Uterus (tissue), 3 donors: ENCODE measurements at regions not wholly inside any gene's neighbourhood (a gene's known extent, or its start where the extent isn't known, plus 50 kb on each side); places are given as distances from the start of the nearest gene placed in this dataset.
"Not testable (repeated sequence)": the region's sequence is repeated elsewhere in the genome, so short reads cannot be mapped to it uniquely, and the experiment has no call there.

ENCODE experiments used
- DNase-seq, 2 donors: peaks; one replicate each; pipeline ENCODE4 v3.0.0-alpha.2; 2019 to 2020
- H3K27ac ChIP-seq, 2 donors: fragments of 200-600 bp; sonication (generic); 1 replicate in 1 of 2; 2 replicates in 1 of 2; pipeline ENCODE4 v1.5.1; 2016 to 2018
- H3K27me3 ChIP-seq, 2 donors: fragments of 200-600 bp; sonication (generic); one replicate each; pipeline ENCODE4 v1.5.1; 2018 to 2019; ENCODE audit warnings: control low read depth in 1 of 2
- H3K36me3 ChIP-seq, 2 donors: fragments of 200-600 bp; sonication (generic); one replicate each; pipeline ENCODE4 v1.5.1; 2019; ENCODE audit warnings: control low read depth in 1 of 2
- H3K4me1 ChIP-seq, 2 donors: fragments of 200-600 bp; sonication (generic); one replicate each; pipeline ENCODE4 v1.5.1; 2018 to 2019; ENCODE audit warnings: control low read depth in 1 of 2
- H3K4me3 ChIP-seq, 2 donors: fragments of 200-600 bp; sonication (generic); 1 replicate in 1 of 2; 2 replicates in 1 of 2; pipeline ENCODE4 v1.5.1; 2018 to 2019; ENCODE audit warnings: mild to moderate bottlenecking in 1 of 2
- H3K9me3 ChIP-seq, 2 donors: fragments of 200-600 bp; sonication (generic); one replicate each; pipeline ENCODE4 v1.5.1; 2019; ENCODE audit warnings: control low read depth in 1 of 2
- CTCF ChIP-seq, 4 experiments: fragments of 200-600 bp in 2 of 4; fragments of 450-650 bp in 2 of 4; sonication (generic) in 2 of 4; IDR thresholded peaks; one replicate each; pipeline ENCODE4 v1.5.1; 2016 to 2019; ENCODE audit warnings: antibody characterized with exemption in 4 of 4, mild to moderate bottlenecking in 2 of 4, moderate library complexity in 1 of 4
- POLR2A ChIP-seq, 2 donors: fragments of 450-650 bp; IDR thresholded peaks; one replicate each; pipeline ENCODE4 v1.6.1; 2016; ENCODE audit warnings: antibody characterized with exemption in 2 of 2, mild to moderate bottlenecking in 1 of 2, moderate library complexity in 1 of 2
- intact Hi-C: fragments of 100-400 bp; cut with DNase I; formaldehyde crosslinking; loops from one replicate; pipeline ENCODE4 v1.15.1; 2023; ENCODE audit warnings: low total_unique reads
- donor health status: DM: yes; HTN: yes; CAD: no.

GRCh38 chr22:44567846-44568493 is 69.9 kb upstream of the RTL6 start:
- intact Hi-C loops: no loop called here
- DNase-seq: no peak
- Histone ChIP-seq H3K4me1 (no peaks in the 10 kb centered on the region), H3K36me3 (no peaks in the 10 kb centered on the region), H3K9me3 (peaks cover 0 to 6% of the 10 kb centered on the region in 2 donors), H3K4me3 (no peak overlapping the region), H3K27me3 (no peaks in the 10 kb centered on the region), H3K27ac (no peak overlapping the region)
- TF ChIP-seq POLR2A (IDR thresholded peaks at IDR 0.05): no peak
- peak in 3 of 4 experiments; percentile 25 to 45 (median 30) for TF ChIP-seq CTCF (IDR thresholded peaks at IDR 0.05)

- H3K27ac ChIP-seq, H3K27me3 ChIP-seq, H3K4me1 ChIP-seq, DNase-seq, H3K36me3 ChIP-seq, H3K4me3 ChIP-seq, H3K9me3 ChIP-seq, intact Hi-C loops: not testable (repeated sequence)
These were observed 69.4 kb upstream of the RTL6 start for GRCh38 chr22:44567378-44567841.

GRCh38 chr22:44566911-44567310 is 68.9 kb upstream of the RTL6 start:
- Histone ChIP-seq H3K4me1 (no peaks in the 10 kb centered on the region), H3K27me3 (no peaks in the 10 kb centered on the region), H3K9me3 (peaks cover 0 to 6% of the 10 kb centered on the region in 2 donors), H3K27ac (no peak overlapping the region), H3K36me3 (no peaks in the 10 kb centered on the region), H3K4me3 (no peak overlapping the region)
- no peak for DNase-seq
- no peak for TF ChIP-seq CTCF (IDR thresholded peaks at IDR 0.05)
- TF ChIP-seq POLR2A (IDR thresholded peaks at IDR 0.05): no peak
- intact Hi-C loops: no loop called here

- DNase-seq: not testable (repeated sequence)
These were observed 64.6 kb upstream of the RTL6 start for GRCh38 chr22:44562651-44563050.

DNA sequence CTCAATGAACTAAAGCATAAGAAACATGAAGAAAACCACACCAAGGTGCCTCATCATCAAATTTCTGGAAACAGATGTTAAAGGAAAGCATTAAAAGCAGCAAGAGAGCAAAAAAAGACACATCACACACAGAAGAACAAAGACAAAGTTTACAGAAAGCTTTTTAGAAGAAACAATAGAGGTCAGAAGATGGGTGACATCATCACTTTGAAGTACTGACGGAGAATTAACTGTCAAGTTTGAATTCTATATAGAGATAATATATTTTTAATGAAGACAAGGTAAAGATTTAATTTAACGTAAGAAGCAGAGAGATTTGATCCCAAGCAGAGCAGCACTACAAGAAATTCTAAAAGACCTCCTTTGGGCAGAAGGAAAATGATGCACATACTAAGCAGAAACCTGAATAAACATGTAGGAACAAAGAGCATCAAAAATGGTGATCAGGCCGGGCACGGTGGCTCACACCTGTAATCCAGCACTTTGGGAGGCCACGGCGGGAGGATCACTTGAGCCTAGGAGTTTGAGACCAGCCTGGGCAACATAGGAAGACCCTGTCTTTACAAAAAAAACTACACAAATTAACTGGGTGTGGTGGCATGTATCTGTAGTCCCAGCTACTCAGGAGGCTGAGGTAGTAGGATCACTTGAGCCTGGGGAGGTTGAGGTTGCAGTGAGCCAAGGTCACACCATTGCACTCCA is 63.3 kb upstream of the RTL6 start:
- no peak for DNase-seq
- TF ChIP-seq POLR2A (IDR thresholded peaks at IDR 0.05) (no peak), CTCF (IDR thresholded peaks at IDR 0.05) (no peak)
- H3K27me3 ChIP-seq: no peaks in the 10 kb centered on the region
- H3K4me3 ChIP-seq: no peak overlapping the region
- intact Hi-C loops: no loop called here
- no peaks in the 10 kb centered on the region for H3K36me3 ChIP-seq
- H3K4me1 ChIP-seq: no peaks in the 10 kb centered on the region
- H3K27ac ChIP-seq: no peak overlapping the region
- peaks cover 0 to 6% of the 10 kb centered on the region in 2 donors for H3K9me3 ChIP-seq

More at GRCh38 chr22:44562651-44563050, 64.6 kb upstream of the RTL6 start:
- H3K36me3 ChIP-seq, H3K4me1 ChIP-seq, H3K9me3 ChIP-seq, H3K27me3 ChIP-seq, H3K4me3 ChIP-seq, H3K27ac ChIP-seq, intact Hi-C loops: not testable (repeated sequence)

- H3K27me3 ChIP-seq, DNase-seq, H3K36me3 ChIP-seq, intact Hi-C loops, H3K9me3 ChIP-seq, H3K4me1 ChIP-seq, H3K4me3 ChIP-seq, H3K27ac ChIP-seq: not testable (repeated sequence)
These were observed 60.6 kb upstream of the RTL6 start for GRCh38 chr22:44558671-44559070.

DNA sequence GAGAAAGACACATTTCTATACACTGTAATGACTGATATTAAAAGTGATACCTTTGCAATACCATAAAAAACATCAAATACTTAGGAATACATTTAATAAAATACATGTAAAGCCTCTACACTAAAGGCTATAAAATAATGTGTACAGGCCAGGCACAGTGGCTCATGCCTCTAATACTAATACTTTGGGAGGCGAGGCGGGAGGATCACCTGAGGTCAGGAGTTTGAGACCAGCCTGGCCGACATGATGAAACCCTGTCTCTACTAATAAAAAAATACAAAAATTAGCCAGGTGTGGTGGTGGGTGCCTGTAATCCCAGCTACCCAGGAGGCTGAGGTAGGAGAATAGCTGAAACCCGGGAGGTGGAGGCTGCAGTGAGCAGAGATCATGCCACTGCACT is 59.8 kb upstream of the RTL6 start:
- H3K27ac ChIP-seq, H3K9me3 ChIP-seq, H3K4me3 ChIP-seq, H3K36me3 ChIP-seq, H3K4me1 ChIP-seq, intact Hi-C loops, DNase-seq, H3K27me3 ChIP-seq: not testable (repeated sequence)
